ENCODE measurements at regions not wholly inside any gene's neighbourhood (a gene's known extent, or its start where the extent isn't known, plus 50 kb on each side); places are given as distances from the start of the nearest gene placed in this dataset.

DNA sequence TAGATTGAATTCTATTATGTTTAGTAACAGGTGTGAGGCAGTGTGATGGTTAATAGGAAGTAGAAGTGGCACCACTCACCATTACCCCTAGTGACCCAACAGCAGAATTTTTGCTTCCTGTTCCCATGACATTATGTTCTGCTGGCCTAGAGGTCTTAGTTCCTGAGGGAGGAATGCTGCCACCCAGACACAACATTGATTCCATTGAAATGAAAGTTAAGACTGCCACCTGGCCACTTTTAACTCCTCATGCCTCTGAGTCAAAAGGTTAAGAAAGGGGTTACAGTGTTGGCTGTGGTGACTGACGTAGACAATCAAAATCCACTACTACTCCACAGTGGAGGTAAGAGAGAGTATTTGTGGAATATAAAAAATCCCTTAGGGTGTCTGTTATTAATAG, 218.9 kb upstream of the NMUR2 start:
- TF ChIP-seq, protein P1, sequence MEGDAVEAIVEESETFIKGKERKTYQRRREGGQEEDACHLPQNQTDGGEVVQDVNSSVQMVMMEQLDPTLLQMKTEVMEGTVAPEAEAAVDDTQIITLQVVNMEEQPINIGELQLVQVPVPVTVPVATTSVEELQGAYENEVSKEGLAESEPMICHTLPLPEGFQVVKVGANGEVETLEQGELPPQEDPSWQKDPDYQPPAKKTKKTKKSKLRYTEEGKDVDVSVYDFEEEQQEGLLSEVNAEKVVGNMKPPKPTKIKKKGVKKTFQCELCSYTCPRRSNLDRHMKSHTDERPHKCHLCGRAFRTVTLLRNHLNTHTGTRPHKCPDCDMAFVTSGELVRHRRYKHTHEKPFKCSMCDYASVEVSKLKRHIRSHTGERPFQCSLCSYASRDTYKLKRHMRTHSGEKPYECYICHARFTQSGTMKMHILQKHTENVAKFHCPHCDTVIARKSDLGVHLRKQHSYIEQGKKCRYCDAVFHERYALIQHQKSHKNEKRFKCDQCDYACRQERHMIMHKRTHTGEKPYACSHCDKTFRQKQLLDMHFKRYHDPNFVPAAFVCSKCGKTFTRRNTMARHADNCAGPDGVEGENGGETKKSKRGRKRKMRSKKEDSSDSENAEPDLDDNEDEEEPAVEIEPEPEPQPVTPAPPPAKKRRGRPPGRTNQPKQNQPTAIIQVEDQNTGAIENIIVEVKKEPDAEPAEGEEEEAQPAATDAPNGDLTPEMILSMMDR (IDR thresholded peaks at IDR 0.05) = no peak
- Mint-ChIP-seq H3K9me3 (peaks cover 0 to 2% of the 10 kb centered on the region in 2 donors), H3K4me1 (no peaks in the 10 kb centered on the region), H3K27me3 (ENCODE audit: low read depth in 2 of 2) (no peaks in the 10 kb centered on the region), H3K4me3 (no peak overlapping the region), H3K36me3 (no peaks in the 10 kb centered on the region), H3K27ac (no peak overlapping the region)
- no peak overlapping the region for H3K4me3 ChIP-seq (ENCODE audit: low read length)
- no peaks in the 10 kb centered on the region for H3K27me3 ChIP-seq (ENCODE audit: control insufficient read depth, insufficient read depth, low read length)
- no peaks in the 10 kb centered on the region for H3K36me3 ChIP-seq (ENCODE audit: control insufficient read depth, insufficient read depth, low read length)
- ATAC-seq = no peak
- intact Hi-C loops (cut with micrococcal nuclease) = no loop called here
- no peaks in the 10 kb centered on the region for H3K9me3 ChIP-seq (ENCODE audit: control insufficient read depth, insufficient read depth, low read length)
- H3K27ac ChIP-seq (ENCODE audit: low read length) = no peak overlapping the region
- DNase-seq = no peak
- WGBS (ENCODE audit: insufficient coverage) = no CpG with 5 or more reads among the region's 1 CpG
- H3K4me1 ChIP-seq (ENCODE audit: control insufficient read depth, insufficient read depth, low read length) = no peaks in the 10 kb centered on the region

DNA sequence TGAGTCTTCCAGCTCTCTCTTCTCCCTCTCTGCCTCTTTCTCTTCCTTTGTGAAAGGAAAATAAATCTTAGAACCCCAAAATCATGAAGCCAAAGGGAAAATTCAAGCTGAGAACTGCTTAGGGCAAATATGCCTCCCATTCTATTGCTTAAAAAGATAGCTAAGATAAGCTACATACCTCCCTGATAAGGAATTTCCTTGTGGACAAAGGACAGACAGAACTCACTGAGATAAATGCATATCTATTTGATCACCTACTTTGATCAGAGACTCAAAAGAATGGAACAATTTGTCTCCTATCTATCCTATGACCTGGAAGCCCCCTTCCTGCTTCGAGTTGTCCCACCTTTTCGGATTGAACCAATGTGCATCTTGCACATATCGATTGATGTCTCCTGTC, 220.6 kb upstream of the NMUR2 start:
- peaks cover 0 to 4% of the 10 kb centered on the region in 2 donors for H3K9me3 Mint-ChIP-seq
- no peak for ATAC-seq
- no peaks in the 10 kb centered on the region for H3K27me3 Mint-ChIP-seq (ENCODE audit: low read depth in 2 of 2)
- no peak overlapping the region for H3K4me3 ChIP-seq (ENCODE audit: low read length)
- no peaks in the 10 kb centered on the region for H3K9me3 ChIP-seq (ENCODE audit: control insufficient read depth, insufficient read depth, low read length)
- DNase-seq = no peak
- no peaks in the 10 kb centered on the region for H3K36me3 ChIP-seq (ENCODE audit: control insufficient read depth, insufficient read depth, low read length)
- TF ChIP-seq, protein P1 (IDR thresholded peaks at IDR 0.05) = no peak
- no peaks in the 10 kb centered on the region for H3K4me1 Mint-ChIP-seq
- intact Hi-C loops (cut with micrococcal nuclease) = no loop called here
- no peaks in the 10 kb centered on the region for H3K4me1 ChIP-seq (ENCODE audit: control insufficient read depth, insufficient read depth, low read length)
- H3K36me3 Mint-ChIP-seq = no peaks in the 10 kb centered on the region
- no peak overlapping the region for H3K27ac ChIP-seq (ENCODE audit: low read length)
- 87% methylated on average over 3 of the region's 3 CpGs for WGBS (ENCODE audit: insufficient coverage)
- H3K4me3 Mint-ChIP-seq = no peak overlapping the region
- no peaks in the 10 kb centered on the region for H3K27me3 ChIP-seq (ENCODE audit: control insufficient read depth, insufficient read depth, low read length)
- H3K27ac Mint-ChIP-seq = no peak overlapping the region

DNA sequence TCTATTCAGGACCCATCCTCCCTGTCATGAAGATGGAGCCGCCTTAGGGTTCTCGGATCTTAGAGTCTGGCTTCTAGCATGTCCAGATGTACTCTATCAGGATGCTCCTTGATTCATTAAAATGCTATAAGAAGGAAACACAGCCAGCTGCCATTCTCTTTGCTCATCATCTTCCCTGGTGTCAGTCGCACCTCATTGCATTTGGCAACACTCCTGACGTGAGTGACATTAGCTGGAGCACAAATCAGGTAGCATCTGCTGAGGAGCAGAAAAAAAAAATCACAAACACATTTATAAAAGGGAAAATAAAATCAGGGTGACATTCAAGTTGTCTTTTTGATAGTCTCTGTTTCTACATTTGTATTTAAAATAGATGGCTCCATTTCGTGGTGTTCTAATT, 226.1 kb upstream of the NMUR2 start:
- H3K4me3 ChIP-seq (ENCODE audit: low read length) = no peak overlapping the region
- Mint-ChIP-seq H3K27ac (no peak overlapping the region), H3K9me3 (peaks cover 2 to 3% of the 10 kb centered on the region in 2 donors), H3K36me3 (no peaks in the 10 kb centered on the region), H3K4me1 (no peaks in the 10 kb centered on the region), H3K27me3 (ENCODE audit: low read depth in 2 of 2) (no peaks in the 10 kb centered on the region), H3K4me3 (no peak overlapping the region)
- intact Hi-C loops (cut with micrococcal nuclease) = no loop called here
- H3K9me3 ChIP-seq (ENCODE audit: control insufficient read depth, insufficient read depth, low read length) = no peaks in the 10 kb centered on the region
- H3K27me3 ChIP-seq (ENCODE audit: control insufficient read depth, insufficient read depth, low read length) = no peaks in the 10 kb centered on the region
- no peak overlapping the region for H3K27ac ChIP-seq (ENCODE audit: low read length)
- 84% methylated on average over 5 of the region's 5 CpGs for WGBS (ENCODE audit: insufficient coverage)
- ATAC-seq (no peak), DNase-seq (no peak)
- no peaks in the 10 kb centered on the region for H3K36me3 ChIP-seq (ENCODE audit: control insufficient read depth, insufficient read depth, low read length)
- TF ChIP-seq, protein P1 (IDR thresholded peaks at IDR 0.05) = no peak
- H3K4me1 ChIP-seq (ENCODE audit: control insufficient read depth, insufficient read depth, low read length) = no peaks in the 10 kb centered on the region

DNA sequence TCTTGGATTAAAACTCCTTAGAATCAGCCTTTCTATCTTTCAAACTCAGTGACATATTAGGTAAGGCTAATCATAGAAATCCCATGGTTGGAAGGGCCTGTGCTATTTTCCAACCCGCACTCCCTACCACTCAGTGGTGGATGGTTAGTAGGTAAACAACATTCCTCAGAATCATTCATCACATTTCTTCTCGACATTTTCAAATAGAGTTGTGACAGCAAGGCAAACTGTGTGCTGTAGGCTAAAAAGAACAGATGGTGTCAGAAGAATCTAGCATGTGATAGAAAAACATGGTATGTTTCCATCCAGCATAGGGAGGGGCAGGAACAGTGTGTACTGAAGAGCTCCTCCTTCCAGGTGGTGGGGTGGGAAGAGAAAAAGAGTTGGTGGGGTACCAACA, 227.3 kb upstream of the NMUR2 start:
- Mint-ChIP-seq H3K36me3 (no peaks in the 10 kb centered on the region), H3K4me1 (no peaks in the 10 kb centered on the region), H3K9me3 (peaks cover 3% of the 10 kb centered on the region in 2 donors), H3K27ac (no peak overlapping the region), H3K4me3 (no peak overlapping the region), H3K27me3 (ENCODE audit: low read depth in 2 of 2) (no peaks in the 10 kb centered on the region)
- DNase-seq (no peak), ATAC-seq (no peak)
- no peak overlapping the region for H3K27ac ChIP-seq (ENCODE audit: low read length)
- intact Hi-C loops (cut with micrococcal nuclease) = no loop called here
- no peaks in the 10 kb centered on the region for H3K27me3 ChIP-seq (ENCODE audit: control insufficient read depth, insufficient read depth, low read length)
- H3K9me3 ChIP-seq (ENCODE audit: control insufficient read depth, insufficient read depth, low read length) = no peaks in the 10 kb centered on the region
- H3K4me3 ChIP-seq (ENCODE audit: low read length) = no peak overlapping the region
- TF ChIP-seq, protein P1 (IDR thresholded peaks at IDR 0.05) = no peak
- no peaks in the 10 kb centered on the region for H3K4me1 ChIP-seq (ENCODE audit: control insufficient read depth, insufficient read depth, low read length)
- WGBS (ENCODE audit: insufficient coverage) = 83% methylated on average over 1 of the region's 2 CpGs
- no peaks in the 10 kb centered on the region for H3K36me3 ChIP-seq (ENCODE audit: control insufficient read depth, insufficient read depth, low read length)

All from natural killer cell (primary cell).